NCI-H2227 (cell line): ENCODE measurements at regions not wholly inside any gene's neighbourhood (a gene's known extent, or its start where the extent isn't known, plus 50 kb on each side); places are given as distances from the start of the nearest gene placed in this dataset.
"Not testable (repeated sequence)": the region's sequence is repeated elsewhere in the genome, so short reads cannot be mapped to it uniquely, and the experiment has no call there.

Experiments
- DNase-seq: peaks from one replicate; lab custom pipeline; 2025; ENCODE audit not compliant: unreplicated experiment; lab: John Stamatoyannopoulos, UW

GRCh38 chr6:121634586-121634985 is 199.1 kb downstream of the GJA1 start:
- DNase-seq = not testable (repeated sequence)

- DNase-seq = no peak
These were observed 199.9 kb downstream of the GJA1 start for GRCh38 chr6:121635355-121635754.

GRCh38 chr6:121636217-121636616 is 200.8 kb downstream of the GJA1 start:
- not testable (repeated sequence) for DNase-seq

GRCh38 chr6:121639021-121639420 is 203.6 kb downstream of the GJA1 start:
- no peak for DNase-seq

- no peak for DNase-seq
These were observed 205.7 kb downstream of the GJA1 start for GRCh38 chr6:121641158-121641557.

- no peak for DNase-seq
These were observed 209.8 kb downstream of the GJA1 start for GRCh38 chr6:121645100-121645745.

GRCh38 chr6:121647905-121648304 is 212.5 kb downstream of the GJA1 start:
- no peak for DNase-seq

GRCh38 chr6:121649951-121650350 is 214.5 kb downstream of the GJA1 start:
- DNase-seq = no peak

- no peak for DNase-seq
These were observed 216.0 kb downstream of the GJA1 start for GRCh38 chr6:121651420-121651819.

- no peak for DNase-seq
These were observed 216.8 kb downstream of the GJA1 start for GRCh38 chr6:121652223-121652622.

- no peak for DNase-seq
These were observed 217.5 kb downstream of the GJA1 start for GRCh38 chr6:121652726-121653623.

GRCh38 chr6:121653624-121654008 is 218.2 kb downstream of the GJA1 start:
- no peak for DNase-seq

GRCh38 chr6:121657972-121658371 is 222.5 kb downstream of the GJA1 start:
- no peak for DNase-seq

GRCh38 chr6:121660277-121660676 is 224.8 kb downstream of the GJA1 start:
- no peak for DNase-seq

GRCh38 chr6:121663292-121663810 is 227.9 kb downstream of the GJA1 start:
- DNase-seq = no peak

- no peak for DNase-seq
These were observed 228.7 kb downstream of the GJA1 start for GRCh38 chr6:121664158-121664557.

- DNase-seq = no peak
These were observed 231.4 kb downstream of the GJA1 start for GRCh38 chr6:121666814-121667213.

GRCh38 chr6:121668259-121668658 is 232.8 kb downstream of the GJA1 start:
- no peak for DNase-seq

GRCh38 chr6:121670511-121670910 is 235.1 kb downstream of the GJA1 start:
- no peak for DNase-seq

- DNase-seq = no peak
These were observed 242.1 kb downstream of the GJA1 start for GRCh38 chr6:121677571-121677970.

- DNase-seq = no peak
These were observed 242.8 kb downstream of the GJA1 start for GRCh38 chr6:121678245-121678644.

GRCh38 chr6:121680058-121680457 is 244.6 kb downstream of the GJA1 start:
- no peak for DNase-seq
